Panc1 (cell line): ENCODE measurements at regions not wholly inside any gene's neighbourhood (a gene's known extent, or its start where the extent isn't known, plus 50 kb on each side); places are given as distances from the start of the nearest gene placed in this dataset.

Experiments
- POLR2AphosphoS5 ChIP-seq: IDR thresholded peaks from 2 replicates; pipeline ENCODE4 v1.6.1; 2012; ENCODE audit warnings: mild to moderate bottlenecking, low read depth, low read length, moderate library complexity
- SIN3A ChIP-seq: IDR thresholded peaks from 2 replicates; pipeline ENCODE4 v1.6.1; 2012; ENCODE audit warnings: low read depth, mild to moderate bottlenecking, low read length, moderate library complexity, borderline replicate concordance; ENCODE audit not compliant: insufficient read depth
- TCF7L2 ChIP-seq: IDR thresholded peaks from 2 replicates; pipeline ENCODE4 v1.6.1; 2011; ENCODE audit warnings: mild to moderate bottlenecking, low read depth, low read length, inconsistent platforms
- TF ChIP-seq, protein P1 (sequence below): fragments of 450-650 bp; IDR thresholded peaks from 2 replicates; pipeline ENCODE4 v1.5.1; 2017; ENCODE audit warnings: mild to moderate bottlenecking
- TF ChIP-seq, protein P2 (sequence below), 2 experiments: IDR thresholded peaks; 2 replicates each; pipeline ENCODE4 v1.6.1; 2011 to 2012; ENCODE audit warnings: low read depth in 2 of 2, control low read depth in 1 of 2, low read length in 1 of 2, mild to moderate bottlenecking in 1 of 2, moderate library complexity in 1 of 2; ENCODE audit not compliant: insufficient read depth in 1 of 2

DNA sequence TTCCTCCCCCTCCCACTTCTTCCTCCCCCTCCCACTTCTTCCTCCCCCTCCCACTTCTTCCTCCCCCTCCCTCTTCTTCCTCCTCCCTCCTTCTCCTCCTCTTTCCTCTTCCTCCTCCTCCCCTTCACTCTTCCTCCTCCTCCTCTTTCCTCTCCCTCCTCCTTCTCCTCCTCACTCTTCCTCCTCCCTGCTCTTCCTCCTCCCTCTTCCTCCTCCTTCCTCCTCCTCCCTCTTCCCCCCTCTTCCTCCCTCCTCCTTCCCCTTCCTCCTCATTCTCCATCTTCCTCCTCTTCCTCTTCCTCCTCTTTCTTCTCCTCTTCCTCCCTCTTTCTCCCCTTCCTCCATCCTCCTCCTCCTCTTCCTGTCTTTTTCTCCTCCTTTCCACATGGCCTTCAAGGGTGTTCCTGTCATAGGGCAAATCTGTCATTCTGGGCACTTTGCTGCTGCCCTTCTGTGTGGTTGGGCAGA, 111.4 kb downstream of the PHETA1 start:
- TF ChIP-seq POLR2AphosphoS5 (no peak), SIN3A (no peak), TCF7L2 (no peak)
- TF ChIP-seq, protein P1, sequence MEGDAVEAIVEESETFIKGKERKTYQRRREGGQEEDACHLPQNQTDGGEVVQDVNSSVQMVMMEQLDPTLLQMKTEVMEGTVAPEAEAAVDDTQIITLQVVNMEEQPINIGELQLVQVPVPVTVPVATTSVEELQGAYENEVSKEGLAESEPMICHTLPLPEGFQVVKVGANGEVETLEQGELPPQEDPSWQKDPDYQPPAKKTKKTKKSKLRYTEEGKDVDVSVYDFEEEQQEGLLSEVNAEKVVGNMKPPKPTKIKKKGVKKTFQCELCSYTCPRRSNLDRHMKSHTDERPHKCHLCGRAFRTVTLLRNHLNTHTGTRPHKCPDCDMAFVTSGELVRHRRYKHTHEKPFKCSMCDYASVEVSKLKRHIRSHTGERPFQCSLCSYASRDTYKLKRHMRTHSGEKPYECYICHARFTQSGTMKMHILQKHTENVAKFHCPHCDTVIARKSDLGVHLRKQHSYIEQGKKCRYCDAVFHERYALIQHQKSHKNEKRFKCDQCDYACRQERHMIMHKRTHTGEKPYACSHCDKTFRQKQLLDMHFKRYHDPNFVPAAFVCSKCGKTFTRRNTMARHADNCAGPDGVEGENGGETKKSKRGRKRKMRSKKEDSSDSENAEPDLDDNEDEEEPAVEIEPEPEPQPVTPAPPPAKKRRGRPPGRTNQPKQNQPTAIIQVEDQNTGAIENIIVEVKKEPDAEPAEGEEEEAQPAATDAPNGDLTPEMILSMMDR = no peak
- TF ChIP-seq, protein P2, sequence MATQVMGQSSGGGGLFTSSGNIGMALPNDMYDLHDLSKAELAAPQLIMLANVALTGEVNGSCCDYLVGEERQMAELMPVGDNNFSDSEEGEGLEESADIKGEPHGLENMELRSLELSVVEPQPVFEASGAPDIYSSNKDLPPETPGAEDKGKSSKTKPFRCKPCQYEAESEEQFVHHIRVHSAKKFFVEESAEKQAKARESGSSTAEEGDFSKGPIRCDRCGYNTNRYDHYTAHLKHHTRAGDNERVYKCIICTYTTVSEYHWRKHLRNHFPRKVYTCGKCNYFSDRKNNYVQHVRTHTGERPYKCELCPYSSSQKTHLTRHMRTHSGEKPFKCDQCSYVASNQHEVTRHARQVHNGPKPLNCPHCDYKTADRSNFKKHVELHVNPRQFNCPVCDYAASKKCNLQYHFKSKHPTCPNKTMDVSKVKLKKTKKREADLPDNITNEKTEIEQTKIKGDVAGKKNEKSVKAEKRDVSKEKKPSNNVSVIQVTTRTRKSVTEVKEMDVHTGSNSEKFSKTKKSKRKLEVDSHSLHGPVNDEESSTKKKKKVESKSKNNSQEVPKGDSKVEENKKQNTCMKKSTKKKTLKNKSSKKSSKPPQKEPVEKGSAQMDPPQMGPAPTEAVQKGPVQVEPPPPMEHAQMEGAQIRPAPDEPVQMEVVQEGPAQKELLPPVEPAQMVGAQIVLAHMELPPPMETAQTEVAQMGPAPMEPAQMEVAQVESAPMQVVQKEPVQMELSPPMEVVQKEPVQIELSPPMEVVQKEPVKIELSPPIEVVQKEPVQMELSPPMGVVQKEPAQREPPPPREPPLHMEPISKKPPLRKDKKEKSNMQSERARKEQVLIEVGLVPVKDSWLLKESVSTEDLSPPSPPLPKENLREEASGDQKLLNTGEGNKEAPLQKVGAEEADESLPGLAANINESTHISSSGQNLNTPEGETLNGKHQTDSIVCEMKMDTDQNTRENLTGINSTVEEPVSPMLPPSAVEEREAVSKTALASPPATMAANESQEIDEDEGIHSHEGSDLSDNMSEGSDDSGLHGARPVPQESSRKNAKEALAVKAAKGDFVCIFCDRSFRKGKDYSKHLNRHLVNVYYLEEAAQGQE (IDR thresholded peaks at IDR 0.05; ENCODE audit: insufficient read depth in 1 of 2, low read depth in 2 of 2, low read length in 1 of 2) = no peak
